HepG2 (cell line): ENCODE measurements at regions not wholly inside any gene's neighbourhood (a gene's known extent, or its start where the extent isn't known, plus 50 kb on each side); places are given as distances from the start of the nearest gene placed in this dataset.

Experiments used
- AGO1 ChIP-seq: fragments of 200-400 bp; formaldehyde crosslinking; IDR thresholded peaks from 2 replicates; pipeline ENCODE4 v1.6.1; 2017; ENCODE audit warnings: mild to moderate bottlenecking, low read depth, low read length, moderate library complexity; ENCODE audit not compliant: poor library complexity, severe bottlenecking
- CBX1 ChIP-seq: IDR thresholded peaks from one replicate; pipeline ENCODE4 v1.6.1; 2016; ENCODE audit warnings: antibody characterized with exemption, low read depth
- HMG20A ChIP-seq: IDR thresholded peaks from 2 replicates; pipeline ENCODE4 v1.6.1; 2016; ENCODE audit warnings: borderline replicate concordance
- NFE2L2 ChIP-seq: fragments of 150-350 bp; IDR thresholded peaks from 2 replicates; pipeline ENCODE4 v1.6.1; 2014; ENCODE audit warnings: low read length
- PAWR ChIP-seq: sonication (generic); formaldehyde crosslinking; IDR thresholded peaks from 2 replicates; pipeline ENCODE4 v1.4.0; 2020; ENCODE audit warnings: missing genetic modification reagents, mild to moderate bottlenecking, borderline replicate concordance
- TGIF2 ChIP-seq: IDR thresholded peaks from 2 replicates; pipeline ENCODE4 v1.6.1; 2016; ENCODE audit warnings: control low read depth, missing compliant biosample characterization
- TRIM24 ChIP-seq: sonication (generic); formaldehyde crosslinking; IDR thresholded peaks from 2 replicates; pipeline ENCODE4 v1.8.0; 2022; ENCODE audit warnings: mild to moderate bottlenecking, missing genetic modification reagents
- XRCC5 ChIP-seq: fragments of 200-400 bp; formaldehyde crosslinking; optimal IDR thresholded peaks from 2 replicates; pipeline ENCODE3; 2017; ENCODE audit warnings: mild to moderate bottlenecking, low read length
- ZBTB38 ChIP-seq: sonication (generic); formaldehyde crosslinking; IDR thresholded peaks from 2 replicates; pipeline ENCODE4 v1.5.1; 2020; ENCODE audit warnings: mild to moderate bottlenecking, missing genetic modification reagents
- ZNF234 ChIP-seq: sonication (generic); formaldehyde crosslinking; conservative IDR thresholded peaks from 2 replicates; pipeline ENCODE4 v1.5.1; 2020; ENCODE audit warnings: mild to moderate bottlenecking, missing genetic modification reagents
- TF ChIP-seq, protein P1 (sequence below): sonication (generic); formaldehyde crosslinking; IDR thresholded peaks from 2 replicates; pipeline ENCODE4 v1.4.0; 2020; ENCODE audit warnings: missing genetic modification reagents
- TF ChIP-seq, protein P2 (sequence below): sonication (generic); formaldehyde crosslinking; IDR thresholded peaks from 2 replicates; pipeline ENCODE4 v1.5.0; 2020; ENCODE audit warnings: mild to moderate bottlenecking, missing genetic modification reagents, borderline replicate concordance
- TF ChIP-seq, protein P3 (sequence below): sonication (generic); formaldehyde crosslinking; IDR thresholded peaks from 2 replicates; pipeline ENCODE4 v1.4.0; 2020; ENCODE audit warnings: low read depth, mild to moderate bottlenecking, missing genetic modification reagents
- TF ChIP-seq, protein P4 (sequence below): sonication (generic); formaldehyde crosslinking; IDR thresholded peaks from 2 replicates; pipeline ENCODE4 v1.4.0; 2020; ENCODE audit warnings: missing genetic modification reagents
- TF ChIP-seq, protein P5 (sequence below): sonication (generic); IDR thresholded peaks from 2 replicates; pipeline ENCODE4 v1.6.1; 2016; ENCODE audit warnings: low read depth, borderline replicate concordance
- TF ChIP-seq, protein P6 (sequence below): sonication (generic); formaldehyde crosslinking; IDR thresholded peaks from 2 replicates; pipeline ENCODE4 v1.9.0; 2022; ENCODE audit warnings: low read depth, missing genetic modification reagents
- TF ChIP-seq, protein P7 (sequence below): IDR thresholded peaks from 2 replicates; pipeline ENCODE4 v1.6.1; 2016; ENCODE audit warnings: missing compliant biosample characterization, missing genetic modification reagents, borderline replicate concordance

DNA sequence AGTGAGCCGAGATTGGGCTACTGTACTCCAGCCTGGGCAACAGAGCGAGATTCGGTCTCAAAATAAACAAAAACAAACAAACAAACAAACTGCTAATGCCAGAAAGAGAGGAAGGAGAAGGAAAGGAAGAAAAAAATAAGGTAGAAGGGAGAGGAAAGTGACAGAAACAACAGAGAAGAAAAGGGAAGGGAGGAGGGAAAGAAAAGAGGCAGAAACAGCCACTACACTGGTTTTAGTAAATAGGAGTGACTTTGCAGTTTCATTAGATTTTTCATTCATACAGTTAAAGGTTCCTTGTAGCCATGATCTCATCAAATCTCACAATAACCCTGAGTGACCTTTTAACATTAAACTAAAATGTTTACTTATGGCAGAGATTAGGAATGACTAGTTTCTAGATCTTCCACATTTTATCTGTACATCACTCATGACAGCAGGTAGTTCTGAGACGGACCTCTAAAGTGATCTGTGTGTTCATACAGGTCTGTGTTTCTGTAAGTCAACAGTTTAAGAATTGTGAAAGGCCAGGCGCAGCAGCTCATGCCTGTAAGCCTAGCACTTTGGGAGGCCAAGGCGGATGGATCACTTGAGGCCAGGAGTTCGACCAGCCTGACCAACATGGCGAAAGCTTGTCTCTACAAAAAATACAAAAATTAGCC is 191.3 kb upstream of the KLF14 start (continued):
- TF ChIP-seq AGO1 = no peak
- TF ChIP-seq, protein P1, sequence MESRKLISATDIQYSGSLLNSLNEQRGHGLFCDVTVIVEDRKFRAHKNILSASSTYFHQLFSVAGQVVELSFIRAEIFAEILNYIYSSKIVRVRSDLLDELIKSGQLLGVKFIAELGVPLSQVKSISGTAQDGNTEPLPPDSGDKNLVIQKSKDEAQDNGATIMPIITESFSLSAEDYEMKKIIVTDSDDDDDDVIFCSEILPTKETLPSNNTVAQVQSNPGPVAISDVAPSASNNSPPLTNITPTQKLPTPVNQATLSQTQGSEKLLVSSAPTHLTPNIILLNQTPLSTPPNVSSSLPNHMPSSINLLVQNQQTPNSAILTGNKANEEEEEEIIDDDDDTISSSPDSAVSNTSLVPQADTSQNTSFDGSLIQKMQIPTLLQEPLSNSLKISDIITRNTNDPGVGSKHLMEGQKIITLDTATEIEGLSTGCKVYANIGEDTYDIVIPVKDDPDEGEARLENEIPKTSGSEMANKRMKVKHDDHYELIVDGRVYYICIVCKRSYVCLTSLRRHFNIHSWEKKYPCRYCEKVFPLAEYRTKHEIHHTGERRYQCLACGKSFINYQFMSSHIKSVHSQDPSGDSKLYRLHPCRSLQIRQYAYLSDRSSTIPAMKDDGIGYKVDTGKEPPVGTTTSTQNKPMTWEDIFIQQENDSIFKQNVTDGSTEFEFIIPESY (CRISPR knock-in tag) = peak; percentile 82; the same call in 1 of the 2 replicates
- TF ChIP-seq, protein P2, sequence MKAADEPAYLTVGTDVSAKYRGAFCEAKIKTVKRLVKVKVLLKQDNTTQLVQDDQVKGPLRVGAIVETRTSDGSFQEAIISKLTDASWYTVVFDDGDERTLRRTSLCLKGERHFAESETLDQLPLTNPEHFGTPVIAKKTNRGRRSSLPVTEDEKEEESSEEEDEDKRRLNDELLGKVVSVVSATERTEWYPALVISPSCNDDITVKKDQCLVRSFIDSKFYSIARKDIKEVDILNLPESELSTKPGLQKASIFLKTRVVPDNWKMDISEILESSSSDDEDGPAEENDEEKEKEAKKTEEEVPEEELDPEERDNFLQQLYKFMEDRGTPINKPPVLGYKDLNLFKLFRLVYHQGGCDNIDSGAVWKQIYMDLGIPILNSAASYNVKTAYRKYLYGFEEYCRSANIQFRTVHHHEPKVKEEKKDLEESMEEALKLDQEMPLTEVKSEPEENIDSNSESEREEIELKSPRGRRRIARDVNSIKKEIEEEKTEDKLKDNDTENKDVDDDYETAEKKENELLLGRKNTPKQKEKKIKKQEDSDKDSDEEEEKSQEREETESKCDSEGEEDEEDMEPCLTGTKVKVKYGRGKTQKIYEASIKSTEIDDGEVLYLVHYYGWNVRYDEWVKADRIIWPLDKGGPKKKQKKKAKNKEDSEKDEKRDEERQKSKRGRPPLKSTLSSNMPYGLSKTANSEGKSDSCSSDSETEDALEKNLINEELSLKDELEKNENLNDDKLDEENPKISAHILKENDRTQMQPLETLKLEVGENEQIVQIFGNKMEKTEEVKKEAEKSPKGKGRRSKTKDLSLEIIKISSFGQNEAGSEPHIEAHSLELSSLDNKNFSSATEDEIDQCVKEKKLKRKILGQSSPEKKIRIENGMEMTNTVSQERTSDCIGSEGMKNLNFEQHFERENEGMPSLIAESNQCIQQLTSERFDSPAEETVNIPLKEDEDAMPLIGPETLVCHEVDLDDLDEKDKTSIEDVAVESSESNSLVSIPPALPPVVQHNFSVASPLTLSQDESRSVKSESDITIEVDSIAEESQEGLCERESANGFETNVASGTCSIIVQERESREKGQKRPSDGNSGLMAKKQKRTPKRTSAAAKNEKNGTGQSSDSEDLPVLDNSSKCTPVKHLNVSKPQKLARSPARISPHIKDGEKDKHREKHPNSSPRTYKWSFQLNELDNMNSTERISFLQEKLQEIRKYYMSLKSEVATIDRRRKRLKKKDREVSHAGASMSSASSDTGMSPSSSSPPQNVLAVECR = no peak
- no peak for TF ChIP-seq XRCC5
- no peak for TF ChIP-seq CBX1
- no peak for TF ChIP-seq TRIM24 (CRISPR knock-in tag)
- TF ChIP-seq, protein P3, sequence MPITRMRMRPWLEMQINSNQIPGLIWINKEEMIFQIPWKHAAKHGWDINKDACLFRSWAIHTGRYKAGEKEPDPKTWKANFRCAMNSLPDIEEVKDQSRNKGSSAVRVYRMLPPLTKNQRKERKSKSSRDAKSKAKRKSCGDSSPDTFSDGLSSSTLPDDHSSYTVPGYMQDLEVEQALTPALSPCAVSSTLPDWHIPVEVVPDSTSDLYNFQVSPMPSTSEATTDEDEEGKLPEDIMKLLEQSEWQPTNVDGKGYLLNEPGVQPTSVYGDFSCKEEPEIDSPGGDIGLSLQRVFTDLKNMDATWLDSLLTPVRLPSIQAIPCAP = no peak
- TF ChIP-seq, protein P4, sequence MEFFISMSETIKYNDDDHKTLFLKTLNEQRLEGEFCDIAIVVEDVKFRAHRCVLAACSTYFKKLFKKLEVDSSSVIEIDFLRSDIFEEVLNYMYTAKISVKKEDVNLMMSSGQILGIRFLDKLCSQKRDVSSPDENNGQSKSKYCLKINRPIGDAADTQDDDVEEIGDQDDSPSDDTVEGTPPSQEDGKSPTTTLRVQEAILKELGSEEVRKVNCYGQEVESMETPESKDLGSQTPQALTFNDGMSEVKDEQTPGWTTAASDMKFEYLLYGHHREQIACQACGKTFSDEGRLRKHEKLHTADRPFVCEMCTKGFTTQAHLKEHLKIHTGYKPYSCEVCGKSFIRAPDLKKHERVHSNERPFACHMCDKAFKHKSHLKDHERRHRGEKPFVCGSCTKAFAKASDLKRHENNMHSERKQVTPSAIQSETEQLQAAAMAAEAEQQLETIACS (CRISPR knock-in tag) = no peak
- TF ChIP-seq, protein P5, sequence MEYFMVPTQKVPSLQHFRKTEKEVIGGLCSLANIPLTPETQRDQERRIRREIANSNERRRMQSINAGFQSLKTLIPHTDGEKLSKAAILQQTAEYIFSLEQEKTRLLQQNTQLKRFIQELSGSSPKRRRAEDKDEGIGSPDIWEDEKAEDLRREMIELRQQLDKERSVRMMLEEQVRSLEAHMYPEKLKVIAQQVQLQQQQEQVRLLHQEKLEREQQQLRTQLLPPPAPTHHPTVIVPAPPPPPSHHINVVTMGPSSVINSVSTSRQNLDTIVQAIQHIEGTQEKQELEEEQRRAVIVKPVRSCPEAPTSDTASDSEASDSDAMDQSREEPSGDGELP = no peak
- no peak for TF ChIP-seq ZNF234 (CRISPR knock-in tag)
- TF ChIP-seq NFE2L2 = peak; percentile 42; the same call in 1 of the 2 replicates
- 0 out of 2 replicates have a peak, but pooled peaks have one; percentile 60 for TF ChIP-seq ZBTB38 (CRISPR knock-in tag)
- TF ChIP-seq, protein P6, sequence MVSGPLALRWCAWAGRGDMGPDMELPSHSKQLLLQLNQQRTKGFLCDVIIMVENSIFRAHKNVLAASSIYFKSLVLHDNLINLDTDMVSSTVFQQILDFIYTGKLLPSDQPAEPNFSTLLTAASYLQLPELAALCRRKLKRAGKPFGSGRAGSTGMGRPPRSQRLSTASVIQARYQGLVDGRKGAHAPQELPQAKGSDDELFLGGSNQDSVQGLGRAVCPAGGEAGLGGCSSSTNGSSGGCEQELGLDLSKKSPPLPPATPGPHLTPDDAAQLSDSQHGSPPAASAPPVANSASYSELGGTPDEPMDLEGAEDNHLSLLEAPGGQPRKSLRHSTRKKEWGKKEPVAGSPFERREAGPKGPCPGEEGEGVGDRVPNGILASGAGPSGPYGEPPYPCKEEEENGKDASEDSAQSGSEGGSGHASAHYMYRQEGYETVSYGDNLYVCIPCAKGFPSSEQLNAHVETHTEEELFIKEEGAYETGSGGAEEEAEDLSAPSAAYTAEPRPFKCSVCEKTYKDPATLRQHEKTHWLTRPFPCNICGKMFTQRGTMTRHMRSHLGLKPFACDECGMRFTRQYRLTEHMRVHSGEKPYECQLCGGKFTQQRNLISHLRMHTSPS (CRISPR knock-in tag) = no peak
- TF ChIP-seq TGIF2 = no peak
- no peak for TF ChIP-seq PAWR (CRISPR knock-in tag)
- peak; percentile 47; the same call in 1 of the 2 replicates for TF ChIP-seq HMG20A (CRISPR knock-in tag)
- TF ChIP-seq, protein P7, sequence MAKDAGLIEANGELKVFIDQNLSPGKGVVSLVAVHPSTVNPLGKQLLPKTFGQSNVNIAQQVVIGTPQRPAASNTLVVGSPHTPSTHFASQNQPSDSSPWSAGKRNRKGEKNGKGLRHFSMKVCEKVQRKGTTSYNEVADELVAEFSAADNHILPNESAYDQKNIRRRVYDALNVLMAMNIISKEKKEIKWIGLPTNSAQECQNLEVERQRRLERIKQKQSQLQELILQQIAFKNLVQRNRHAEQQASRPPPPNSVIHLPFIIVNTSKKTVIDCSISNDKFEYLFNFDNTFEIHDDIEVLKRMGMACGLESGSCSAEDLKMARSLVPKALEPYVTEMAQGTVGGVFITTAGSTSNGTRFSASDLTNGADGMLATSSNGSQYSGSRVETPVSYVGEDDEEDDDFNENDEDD (CRISPR knock-in tag) = no peak
